ENCODE measurements at regions not wholly inside any gene's neighbourhood (a gene's known extent, or its start where the extent isn't known, plus 50 kb on each side); places are given as distances from the start of the nearest gene placed in this dataset.

- no peak for DNase-seq (ENCODE audit: low spot score in 2 of 2)
Observed at GRCh38 chr1:105830571-105831146, 1225.8 kb upstream of the PRMT6 start.

GRCh38 chr1:105838071-105838470, 1218.4 kb upstream of the PRMT6 start:
- no peaks in the 10 kb centered on the region for H3K27me3 ChIP-seq
- TF ChIP-seq CTCF (IDR thresholded peaks at IDR 0.05): no peak
- H3K36me3 ChIP-seq: no peaks in the 10 kb centered on the region
- intact Hi-C loops (cut with DNase I): no loop called here
- H3K27ac ChIP-seq: no peak overlapping the region
- H3K4me3 ChIP-seq: no peak overlapping the region
- no peaks in the 10 kb centered on the region for H3K4me1 ChIP-seq
- no peak for DNase-seq (ENCODE audit: low spot score in 2 of 2)
- no peaks in the 10 kb centered on the region for H3K9me3 ChIP-seq

More at GRCh38 chr1:105830571-105831146, 1225.8 kb upstream of the PRMT6 start:
- Histone ChIP-seq H3K27ac (no peak overlapping the region), H3K27me3 (no peaks in the 10 kb centered on the region), H3K9me3 (no peaks in the 10 kb centered on the region), H3K4me3 (no peak overlapping the region), H3K36me3 (no peaks in the 10 kb centered on the region), H3K4me1 (no peaks in the 10 kb centered on the region)
- no peak for TF ChIP-seq CTCF (IDR thresholded peaks at IDR 0.05)
- intact Hi-C loops (cut with DNase I): no loop called here

GRCh38 chr1:105865546-105865945, 1190.9 kb upstream of the PRMT6 start:
- intact Hi-C loops (cut with DNase I): no loop called here
- no peak for TF ChIP-seq CTCF (IDR thresholded peaks at IDR 0.05)

GRCh38 chr1:105872817-105873216, 1183.7 kb upstream of the PRMT6 start:
- TF ChIP-seq CTCF (IDR thresholded peaks at IDR 0.05): no peak
- Histone ChIP-seq H3K9me3 (no peaks in the 10 kb centered on the region), H3K27me3 (no peaks in the 10 kb centered on the region), H3K4me3 (no peak overlapping the region), H3K27ac (no peak overlapping the region), H3K4me1 (no peaks in the 10 kb centered on the region), H3K36me3 (no peaks in the 10 kb centered on the region)
- intact Hi-C loops (cut with DNase I): no loop called here
- no peak for DNase-seq (ENCODE audit: low spot score in 2 of 2)

More at GRCh38 chr1:105865546-105865945, 1190.9 kb upstream of the PRMT6 start:
- no peaks in the 10 kb centered on the region for H3K27me3 ChIP-seq
- no peak overlapping the region for H3K27ac ChIP-seq
- no peaks in the 10 kb centered on the region for H3K4me1 ChIP-seq
- no peak overlapping the region for H3K4me3 ChIP-seq
- no peak for DNase-seq (ENCODE audit: low spot score in 2 of 2)
- H3K9me3 ChIP-seq: no peaks in the 10 kb centered on the region
- no peaks in the 10 kb centered on the region for H3K36me3 ChIP-seq

GRCh38 chr1:105874621-105875020, 1181.9 kb upstream of the PRMT6 start:
- no peaks in the 10 kb centered on the region for H3K36me3 ChIP-seq
- no peak overlapping the region for H3K27ac ChIP-seq
- no peaks in the 10 kb centered on the region for H3K9me3 ChIP-seq
- no peak for DNase-seq (ENCODE audit: low spot score in 2 of 2)
- TF ChIP-seq CTCF (IDR thresholded peaks at IDR 0.05): no peak
- intact Hi-C loops (cut with DNase I): no loop called here
- no peaks in the 10 kb centered on the region for H3K27me3 ChIP-seq
- H3K4me3 ChIP-seq: no peak overlapping the region
- no peaks in the 10 kb centered on the region for H3K4me1 ChIP-seq

GRCh38 chr1:105886309-105886708, 1170.2 kb upstream of the PRMT6 start:
- no peaks in the 10 kb centered on the region for H3K36me3 ChIP-seq
- H3K27ac ChIP-seq: no peak overlapping the region
- intact Hi-C loops (cut with DNase I): no loop called here
- no peaks in the 10 kb centered on the region for H3K4me1 ChIP-seq
- no peak overlapping the region for H3K4me3 ChIP-seq
- TF ChIP-seq CTCF (IDR thresholded peaks at IDR 0.05): no peak
- DNase-seq (ENCODE audit: low spot score in 2 of 2): no peak
- no peaks in the 10 kb centered on the region for H3K27me3 ChIP-seq
- no peaks in the 10 kb centered on the region for H3K9me3 ChIP-seq
